TTC549 (cell line): ENCODE measurements at regions not wholly inside any gene's neighbourhood (a gene's known extent, or its start where the extent isn't known, plus 50 kb on each side); places are given as distances from the start of the nearest gene placed in this dataset.

Experiments
- FAIRE-seq: peaks from 2 replicates; lab custom pipeline; 2012; peaks lifted over from hg19 to GRCh38; lab: Jason Lieb, UNC

DNA sequence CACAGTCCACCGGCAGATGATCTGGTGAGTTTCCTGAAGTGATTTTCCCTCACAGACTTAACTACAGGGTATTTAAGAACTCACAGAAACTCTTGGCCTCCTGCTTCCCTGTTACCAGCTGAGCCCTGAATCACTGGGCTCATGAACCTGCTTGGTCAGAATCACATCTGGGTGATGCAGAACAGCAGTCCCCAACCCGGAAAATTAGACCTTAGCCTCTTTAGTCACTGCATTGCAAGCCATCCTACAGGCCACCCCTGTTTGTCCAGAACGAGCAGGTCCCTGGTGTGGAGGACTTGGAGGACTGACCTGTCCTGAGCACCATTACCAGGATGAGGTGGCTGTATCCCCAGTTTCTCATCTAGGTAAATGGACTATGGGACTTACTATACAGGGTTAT, 539.2 kb downstream of the TNS3 start:
- no peak for FAIRE-seq

DNA sequence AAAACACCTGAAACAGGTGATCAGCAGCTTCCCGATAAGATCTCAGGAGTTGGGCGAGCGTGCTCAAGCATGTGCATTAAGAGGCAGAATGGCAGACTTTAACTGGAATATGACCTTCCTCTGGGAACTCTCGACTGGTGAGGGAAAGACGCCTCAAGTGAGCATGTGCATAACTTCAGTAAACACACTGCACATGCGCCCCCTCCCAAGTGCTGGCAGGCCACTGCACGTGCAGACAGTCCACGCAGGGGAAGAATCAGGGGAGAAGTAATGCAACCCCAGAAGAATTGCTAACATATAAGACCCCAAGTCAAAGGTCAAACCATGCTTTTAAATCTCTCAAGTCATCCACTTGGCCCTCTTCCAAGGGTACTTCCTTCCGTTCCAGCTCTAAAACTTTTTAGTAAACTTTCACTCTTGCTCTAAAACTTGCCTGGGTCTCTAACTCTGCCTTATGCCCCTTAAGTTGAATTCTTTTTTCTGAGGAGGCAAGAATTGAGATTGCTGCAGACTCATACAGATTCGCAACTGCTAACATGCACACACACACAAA, 541.0 kb downstream of the TNS3 start:
- no peak for FAIRE-seq

DNA sequence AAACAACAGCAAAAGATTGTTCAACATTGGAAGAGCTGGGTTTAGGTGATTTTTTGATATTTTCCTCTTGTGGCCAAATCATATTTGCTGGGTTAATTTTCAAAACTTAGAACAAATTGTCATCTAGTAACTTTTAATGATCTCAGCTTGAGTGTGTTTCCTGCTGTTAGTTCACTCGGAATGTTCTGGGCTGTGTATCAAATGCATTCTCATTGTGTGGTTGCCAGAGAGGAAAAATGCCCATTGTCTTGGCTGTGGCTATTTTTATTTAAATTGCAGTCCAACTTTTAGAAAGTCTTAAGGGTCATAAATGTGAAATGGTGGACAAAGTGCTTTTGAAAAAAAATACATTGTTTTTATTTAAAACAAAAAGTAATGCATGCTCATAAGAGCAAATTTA, 542.0 kb downstream of the TNS3 start:
- no peak for FAIRE-seq

DNA sequence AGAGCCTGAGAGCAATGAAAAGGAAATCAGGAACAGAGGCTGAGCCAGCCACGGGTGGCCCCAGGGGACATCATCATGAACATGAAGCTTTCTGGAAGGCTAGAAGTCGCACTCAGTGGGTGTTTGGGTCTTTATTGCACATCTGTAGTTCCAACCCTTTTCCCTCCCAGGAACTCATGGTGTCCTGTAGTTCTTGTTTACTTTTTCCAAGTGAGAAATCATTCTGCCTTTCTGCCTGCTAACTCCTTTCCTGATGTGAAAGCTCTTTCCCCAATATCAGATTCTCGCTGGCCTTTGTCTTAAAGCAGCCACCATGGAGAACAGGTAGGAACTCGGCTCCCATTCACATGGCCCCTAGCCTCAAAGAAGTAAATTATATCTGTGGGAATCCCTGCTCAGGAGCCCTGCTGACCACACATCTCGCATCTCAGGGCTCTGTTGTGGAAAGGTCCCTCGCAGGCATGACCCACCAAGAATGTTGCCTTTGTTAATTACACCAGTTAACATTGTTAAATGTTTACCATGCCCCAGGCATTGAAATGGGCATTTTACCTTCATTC, 542.7 kb downstream of the TNS3 start:
- FAIRE-seq: no peak

DNA sequence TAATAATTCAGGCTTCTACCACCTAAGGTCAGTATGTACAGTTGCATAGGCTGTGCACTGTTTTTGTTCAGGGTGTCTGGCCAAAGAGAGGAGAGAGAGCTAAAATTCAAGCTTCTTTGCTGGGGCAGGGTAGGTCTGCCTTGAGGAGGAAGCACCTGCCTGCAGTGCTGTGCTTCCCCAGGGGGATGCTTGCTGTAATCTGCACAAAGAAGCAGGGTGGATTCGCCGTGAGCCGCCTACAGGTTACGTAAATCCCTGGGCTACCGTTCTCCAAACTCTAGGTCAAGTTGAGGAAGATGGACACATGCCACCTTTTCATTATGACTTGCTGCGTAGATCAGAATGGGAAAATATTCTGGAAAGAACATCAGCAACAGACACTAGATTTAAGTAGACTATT, 543.3 kb downstream of the TNS3 start:
- no peak for FAIRE-seq

DNA sequence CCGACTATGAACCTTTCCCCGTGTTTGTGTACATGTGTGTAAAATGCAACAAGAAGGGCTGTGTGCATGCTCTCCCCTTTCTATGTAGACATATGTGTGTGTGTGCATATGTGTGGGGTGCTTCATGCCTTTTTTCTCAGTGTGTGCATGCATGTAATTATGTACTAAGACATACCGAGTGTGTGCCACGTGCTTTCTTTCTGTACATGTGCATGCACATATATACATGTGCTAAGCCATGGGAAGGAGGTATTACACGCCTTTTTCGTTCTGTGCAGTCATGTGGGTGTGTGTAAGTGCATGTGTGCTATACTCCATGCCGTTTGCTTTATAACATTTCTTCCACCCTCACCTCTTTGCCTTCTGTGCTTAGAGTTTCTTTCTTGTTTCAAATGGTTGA, 544.3 kb downstream of the TNS3 start:
- FAIRE-seq: no peak

DNA sequence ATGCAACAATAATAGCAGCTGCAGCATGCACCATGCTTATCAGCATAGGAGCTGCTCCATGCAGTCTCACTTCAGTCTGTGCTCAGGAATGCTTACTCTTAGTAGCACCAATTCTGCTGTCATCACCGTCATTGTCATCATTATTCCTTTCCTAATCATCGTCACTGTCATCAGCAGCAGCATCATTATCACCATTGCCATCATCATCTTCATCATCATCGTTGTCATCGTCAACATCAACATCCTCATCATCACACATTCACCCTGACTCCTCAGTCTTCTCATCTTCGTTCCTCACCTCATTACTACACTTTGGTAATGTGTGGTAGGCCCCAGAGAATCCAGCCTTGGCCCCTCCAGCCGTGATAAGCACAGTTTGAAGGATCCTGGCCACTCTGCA, 545.0 kb downstream of the TNS3 start:
- no peak for FAIRE-seq

DNA sequence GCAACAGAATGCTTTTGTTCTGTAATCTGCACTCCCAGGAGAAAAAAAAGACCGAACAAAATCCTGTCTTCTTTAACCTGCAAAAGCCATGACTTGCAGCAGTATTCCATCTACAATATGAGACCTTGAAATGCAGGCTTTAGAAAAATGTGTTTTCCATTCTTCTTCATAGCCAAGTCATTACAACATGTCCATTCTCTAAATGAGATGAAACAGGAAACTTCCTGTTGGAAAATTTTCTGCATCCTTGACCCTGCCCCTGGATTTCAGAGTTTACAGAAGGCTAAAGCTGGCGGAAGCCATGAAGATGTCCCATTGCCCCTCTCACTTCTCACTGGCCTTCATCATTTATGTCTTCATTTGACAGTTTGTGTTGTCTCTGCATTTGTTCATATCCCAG, 546.4 kb downstream of the TNS3 start:
- FAIRE-seq: no peak

DNA sequence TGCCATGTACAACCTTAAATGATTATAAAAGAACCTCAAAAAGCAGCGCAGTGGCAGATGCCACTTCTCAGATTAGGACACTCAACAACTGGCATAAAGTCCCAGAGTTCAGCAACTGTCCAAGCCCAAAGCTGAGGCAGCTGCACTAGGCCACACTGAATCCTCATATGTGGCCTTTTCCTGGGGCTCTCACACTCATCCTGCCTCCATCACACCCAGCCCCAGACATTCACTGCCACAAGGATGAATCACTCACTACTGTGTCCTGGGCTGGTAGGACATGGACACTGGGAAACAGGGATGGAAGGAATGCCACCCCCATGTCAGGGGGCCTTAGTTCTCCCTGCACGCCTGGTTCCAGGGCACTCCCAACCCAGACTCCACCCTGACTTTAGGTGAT, 547.7 kb downstream of the TNS3 start:
- no peak for FAIRE-seq

DNA sequence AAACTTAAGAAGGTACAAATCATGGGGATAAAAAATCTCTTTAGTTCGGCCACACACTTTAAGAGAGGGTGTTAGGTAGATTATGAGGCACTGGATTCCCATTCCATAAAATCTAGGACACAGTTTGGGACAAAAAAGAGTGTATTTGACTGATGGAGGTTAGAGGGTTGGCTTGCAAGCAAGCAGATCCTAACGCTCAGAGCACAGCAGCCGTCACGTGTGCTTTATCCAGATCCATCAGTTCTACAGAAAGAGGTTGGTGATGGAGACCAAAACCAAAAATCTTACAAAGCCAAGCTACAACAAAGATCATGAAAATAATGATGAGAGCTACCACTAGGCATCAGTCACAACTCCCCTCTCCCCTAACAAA, 549.4 kb downstream of the TNS3 start:
- no peak for FAIRE-seq

DNA sequence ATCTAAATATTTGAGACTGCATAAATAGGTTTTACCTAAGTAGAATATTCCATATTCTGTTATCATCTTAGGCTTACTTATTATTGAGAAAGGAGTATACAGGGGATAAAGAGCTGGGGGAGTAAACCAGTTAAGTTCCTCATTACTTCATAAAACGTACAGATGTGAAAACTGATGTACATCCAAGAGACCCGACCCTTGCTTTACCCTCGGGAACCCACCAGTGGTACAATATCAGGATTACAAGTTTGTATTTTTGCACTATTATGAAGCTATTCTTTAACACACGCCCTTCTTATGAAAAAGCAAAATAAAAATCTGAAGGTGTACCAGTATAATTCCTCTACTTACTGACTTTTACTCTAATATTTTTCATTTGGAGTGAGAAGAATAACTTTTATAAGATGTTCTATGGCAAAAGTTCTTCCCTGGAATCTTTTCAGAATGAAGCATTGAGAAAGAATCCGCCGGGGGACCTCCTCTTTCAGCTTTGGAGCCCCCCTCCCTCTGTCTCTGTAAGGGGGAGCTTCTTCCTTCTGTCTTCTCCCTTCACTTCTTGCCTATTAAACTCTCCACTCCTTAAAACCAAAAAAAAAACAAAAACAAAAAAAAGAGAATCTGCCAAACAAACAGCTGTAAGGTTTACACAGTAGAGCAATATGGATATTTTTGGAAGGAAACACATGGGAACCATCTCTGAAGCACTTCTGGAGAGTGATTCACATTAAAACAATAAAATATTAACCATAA, 550.0 kb downstream of the TNS3 start:
- no peak for FAIRE-seq

DNA sequence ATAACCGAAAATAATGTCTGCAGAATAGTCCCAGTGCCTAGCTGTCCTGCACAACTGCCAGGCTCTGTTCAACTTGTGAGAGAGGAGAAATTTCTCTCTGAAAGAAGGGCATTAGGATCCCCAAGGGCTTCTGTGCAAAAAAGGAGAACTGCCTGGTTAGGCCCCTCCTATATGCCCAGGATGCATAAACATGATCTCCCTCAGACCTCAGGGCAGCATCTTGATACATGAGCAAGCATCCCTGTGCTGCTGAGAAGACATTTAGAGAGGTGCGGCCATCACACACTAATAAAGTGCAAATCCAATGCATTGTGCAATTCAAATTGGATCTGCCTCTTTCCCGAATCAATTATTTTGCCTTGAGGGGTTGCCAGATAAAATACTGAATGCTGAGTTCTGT, 553.6 kb downstream of the TNS3 start:
- FAIRE-seq: no peak

DNA sequence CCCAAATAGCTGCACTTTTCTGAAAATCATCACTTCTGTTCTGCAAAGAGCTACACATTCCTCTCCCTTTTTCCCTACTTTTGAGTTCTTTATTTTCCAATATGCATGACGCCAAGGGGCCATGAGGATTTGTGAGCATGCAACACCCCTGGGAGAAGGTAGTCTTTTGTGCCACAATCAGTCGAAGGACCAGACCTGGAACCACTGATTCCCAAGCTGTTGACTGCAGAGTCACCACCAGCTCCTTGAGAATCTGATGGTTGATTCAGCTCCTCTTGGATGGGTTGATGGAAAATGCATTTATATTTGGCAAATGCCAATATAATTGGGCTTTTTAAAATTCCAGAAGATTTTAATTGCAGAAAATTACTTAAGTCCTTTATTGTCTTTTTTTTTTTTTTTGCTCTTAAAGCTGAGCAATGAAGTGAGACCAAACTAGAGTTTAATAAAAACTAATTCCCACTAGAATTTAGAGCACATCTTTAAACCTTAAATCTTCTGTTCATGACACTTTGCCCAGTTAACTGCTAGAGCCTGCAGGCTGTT, 554.1 kb downstream of the TNS3 start:
- no peak for FAIRE-seq

DNA sequence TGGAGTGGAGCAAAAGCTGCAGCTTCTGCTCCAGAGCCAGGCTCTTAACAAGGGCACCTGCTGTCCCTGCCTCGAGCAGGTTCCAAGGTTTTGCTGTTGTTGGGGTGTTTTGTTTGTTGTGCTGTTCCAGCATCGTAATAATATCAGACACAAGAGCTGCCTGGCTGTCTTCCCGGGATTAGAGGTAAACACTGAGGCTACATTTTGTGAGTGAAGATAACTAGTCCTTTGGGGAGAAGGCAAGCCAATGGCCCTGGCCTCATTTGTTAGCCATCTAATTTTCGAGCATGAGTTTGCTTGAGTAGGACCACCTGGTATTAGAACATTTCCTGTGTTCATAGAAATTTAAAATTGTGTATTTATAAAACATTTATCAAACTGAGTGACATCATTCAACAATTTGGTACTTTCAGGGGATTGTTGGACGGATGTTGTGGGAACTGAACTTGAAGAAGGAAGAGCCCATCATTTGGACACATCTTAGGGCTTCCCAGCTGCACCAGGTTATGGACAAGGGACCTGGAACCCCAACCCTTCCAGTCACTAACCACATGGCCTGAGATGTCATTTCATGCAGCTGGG, 555.0 kb downstream of the TNS3 start:
- no peak for FAIRE-seq

DNA sequence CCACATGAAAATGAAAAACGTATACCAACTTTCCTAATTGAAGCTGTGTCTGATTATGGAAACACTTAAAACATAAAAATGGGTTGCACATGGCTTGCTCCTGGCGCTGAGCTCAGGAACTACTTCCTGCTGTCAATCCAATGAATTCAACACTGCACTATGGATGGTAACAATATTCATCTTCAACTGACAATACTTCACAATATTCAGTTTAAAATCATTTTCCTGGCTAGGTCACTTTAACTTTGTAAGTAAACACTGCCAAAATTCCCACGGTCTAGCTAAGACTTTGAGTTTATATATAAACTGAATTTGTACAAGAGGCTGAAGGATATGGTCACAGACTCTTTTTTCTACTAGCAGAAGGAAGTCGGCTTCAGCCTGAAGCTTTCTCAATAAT, 556.9 kb downstream of the TNS3 start:
- no peak for FAIRE-seq

DNA sequence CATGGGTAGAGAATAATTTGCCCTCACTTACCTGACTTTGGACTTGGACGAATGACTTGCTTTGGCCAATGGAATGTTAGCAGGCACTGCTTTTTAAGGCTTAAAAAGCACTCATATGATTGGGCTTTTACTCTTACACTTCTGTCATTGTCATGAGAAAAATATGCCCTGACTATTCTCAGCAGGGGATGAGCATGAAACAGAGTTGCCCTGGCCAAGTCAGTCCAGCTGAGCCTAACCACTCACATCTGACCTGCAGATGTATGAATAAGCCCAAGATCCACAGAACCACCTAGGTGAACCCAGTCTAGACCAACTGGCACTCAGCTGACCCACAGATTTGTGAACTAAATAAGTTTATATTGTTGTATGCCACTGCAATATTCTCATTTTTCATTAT, 573.5 kb downstream of the TNS3 start:
- FAIRE-seq: no peak

DNA sequence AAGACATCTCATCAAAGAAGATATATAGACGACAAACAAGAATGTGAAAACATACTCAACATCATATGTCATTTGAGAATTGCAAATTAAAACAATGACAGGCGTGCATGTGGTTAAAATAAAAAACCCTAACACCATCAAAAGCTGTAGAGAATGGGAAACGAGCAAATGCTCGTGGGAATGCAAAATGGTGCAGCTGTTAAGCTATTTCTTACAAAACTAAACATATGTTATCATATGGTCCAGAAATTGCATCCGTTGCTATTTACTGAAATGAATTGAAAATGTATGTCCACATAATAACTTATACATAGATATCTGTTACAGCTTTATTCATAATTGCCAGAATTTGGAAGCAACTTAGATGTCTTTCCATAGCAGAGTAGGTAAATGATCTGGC, 574.4 kb downstream of the TNS3 start:
- no peak for FAIRE-seq

DNA sequence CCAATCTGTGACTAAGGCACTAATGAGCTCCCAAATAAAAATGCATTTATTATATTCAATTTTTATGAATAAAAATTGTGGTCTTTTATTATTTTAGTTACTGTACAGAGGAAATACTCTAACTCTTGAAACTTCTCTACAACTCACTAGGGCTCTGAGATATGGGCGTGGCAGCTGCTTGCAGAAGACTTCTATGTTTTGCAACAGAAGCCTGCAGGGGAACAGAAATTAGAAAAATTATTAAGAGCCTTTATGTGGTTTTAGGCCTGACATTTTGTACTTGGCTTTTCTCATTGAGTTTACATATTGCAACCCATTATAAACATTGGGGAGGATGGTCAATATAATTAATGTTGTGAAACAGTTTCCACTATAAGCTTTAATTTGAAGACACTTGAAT, 581.4 kb downstream of the TNS3 start:
- no peak for FAIRE-seq

DNA sequence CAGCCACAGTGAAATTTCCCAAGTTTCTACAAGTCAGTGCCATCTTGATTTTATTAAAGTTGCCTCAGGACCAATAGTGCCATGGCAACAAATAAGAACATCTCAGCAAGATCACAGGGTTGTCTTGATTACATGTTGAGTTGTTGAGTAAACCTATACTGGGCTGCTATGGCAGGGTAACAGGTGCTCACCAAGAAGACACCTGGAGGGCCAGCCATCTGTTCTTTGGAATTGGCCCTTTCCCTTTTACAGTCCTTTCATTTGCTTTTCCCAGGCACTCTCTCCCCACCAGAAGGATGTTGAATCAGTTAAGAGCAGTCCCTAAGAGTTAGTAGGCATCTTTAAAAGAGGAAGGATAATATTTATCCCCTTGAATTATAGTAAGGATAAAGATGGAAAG, 582.0 kb downstream of the TNS3 start:
- no peak for FAIRE-seq

DNA sequence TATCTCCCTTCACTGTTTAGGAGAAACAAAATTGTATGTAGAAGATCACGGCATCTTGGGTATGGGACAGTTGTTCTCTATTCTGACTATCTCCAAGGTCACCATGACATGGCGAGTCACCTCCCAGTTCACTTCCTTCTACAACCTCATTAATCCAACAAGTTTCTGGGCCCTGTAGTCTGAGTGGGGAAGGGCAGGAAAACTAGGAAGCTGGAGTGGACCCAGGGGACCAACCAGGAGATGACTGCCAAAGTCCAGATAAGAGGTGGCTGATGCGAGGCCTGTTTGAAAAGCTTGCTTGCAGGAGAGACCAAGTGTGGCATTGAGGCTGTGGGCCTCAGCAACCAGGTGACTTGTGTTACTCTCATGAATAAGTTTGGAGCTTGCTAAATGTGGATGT, 584.9 kb downstream of the TNS3 start:
- no peak for FAIRE-seq

DNA sequence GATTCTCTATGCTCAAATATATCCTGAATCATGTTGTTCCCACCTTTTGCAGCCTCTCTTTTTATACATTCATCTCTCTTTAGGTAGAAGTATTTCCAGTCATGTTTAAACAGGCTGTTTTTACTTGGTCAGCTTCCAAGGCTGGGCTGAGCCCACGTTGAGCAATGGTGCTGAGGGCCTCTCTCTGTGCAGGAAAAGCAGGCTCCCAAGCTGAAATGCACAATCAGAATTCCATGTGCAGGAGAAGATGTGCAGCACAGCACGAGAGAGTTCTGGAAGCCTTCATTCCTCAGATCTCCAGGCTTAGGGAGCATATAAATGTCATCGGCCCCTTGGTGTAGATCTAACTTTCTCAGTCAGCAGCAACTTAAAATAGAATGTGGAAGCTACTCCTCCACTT, 588.5 kb downstream of the TNS3 start:
- FAIRE-seq: no peak

DNA sequence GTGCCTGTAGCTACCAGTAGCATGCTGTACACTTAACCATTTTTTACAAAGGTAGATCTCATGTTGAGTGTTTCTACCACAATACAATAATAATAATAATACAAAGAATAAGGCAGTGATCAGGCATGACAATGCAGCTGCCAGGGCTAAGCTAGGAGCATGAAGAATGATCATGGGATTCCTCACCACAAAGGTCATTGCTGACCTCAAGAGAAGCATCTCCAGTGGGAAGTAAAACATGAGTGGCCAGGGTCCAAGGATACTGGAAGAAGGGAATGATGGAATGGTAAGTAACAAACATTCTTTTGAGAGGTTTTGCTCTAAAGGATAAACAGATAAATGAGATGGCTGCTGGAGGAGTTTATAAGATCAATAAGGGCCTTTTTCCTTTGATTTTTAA, 591.1 kb downstream of the TNS3 start:
- no peak for FAIRE-seq

DNA sequence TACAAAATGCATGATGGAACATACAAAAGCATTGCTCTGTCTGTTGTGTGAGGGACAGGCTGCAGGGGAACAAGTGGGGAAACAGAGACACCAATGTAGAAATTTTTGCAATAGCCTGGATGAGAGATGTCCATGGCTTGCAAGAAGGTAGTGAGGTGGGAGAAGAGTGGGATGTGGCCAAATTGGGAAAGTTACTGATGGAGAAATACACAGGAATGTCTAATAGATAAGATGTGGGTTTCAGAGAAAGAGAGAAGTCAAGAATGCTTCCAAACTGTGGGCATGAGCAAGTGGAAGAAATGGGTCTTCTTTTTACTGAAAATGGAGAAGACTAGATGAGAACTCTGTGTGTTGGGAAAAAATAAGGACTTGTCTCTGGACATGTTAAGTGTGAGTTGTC, 592.7 kb downstream of the TNS3 start:
- no peak for FAIRE-seq

DNA sequence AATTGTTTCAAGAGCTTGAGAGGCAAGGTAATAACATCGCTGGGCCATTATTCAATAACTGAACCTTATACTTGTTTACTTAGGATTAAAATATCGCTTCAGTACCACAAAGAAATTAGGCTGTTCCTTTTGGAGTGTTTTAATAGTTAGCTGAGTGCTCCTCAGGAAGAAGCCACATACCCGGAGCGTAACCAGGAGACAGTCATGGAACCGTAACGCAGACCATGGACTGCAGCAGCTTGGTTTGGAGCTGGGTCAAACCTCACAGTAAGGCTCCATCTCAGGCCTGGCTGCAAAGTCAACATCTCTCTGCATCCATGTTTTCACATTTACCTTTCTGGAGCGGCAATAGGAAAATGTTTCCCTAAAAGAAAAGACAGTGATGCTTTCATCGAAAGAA, 599.0 kb downstream of the TNS3 start:
- no peak for FAIRE-seq
